HG03469 (cell line): ENCODE measurements at regions not wholly inside any gene's neighbourhood (a gene's known extent, or its start where the extent isn't known, plus 50 kb on each side); places are given as distances from the start of the nearest gene placed in this dataset.

Experiments used
- ATAC-seq: cut with Tn5 transposase; IDR thresholded peaks from one replicate; pipeline ENCODE4 v1.9.1; 2021; ENCODE audit warnings: mild to moderate bottlenecking, moderate library complexity, moderate number of reproducible peaks; ENCODE audit not compliant: unreplicated experiment

GRCh38 chr1:208923946-208924720, 659.4 kb upstream of the CAMK1G start:
- no peak for ATAC-seq

- ATAC-seq, result no peak
Observed at GRCh38 chr1:208924928-208925327, 658.6 kb upstream of the CAMK1G start.

- ATAC-seq, result no peak
Observed at GRCh38 chr1:208928349-208929010, 655.0 kb upstream of the CAMK1G start.

GRCh38 chr1:208929575-208929974, 653.9 kb upstream of the CAMK1G start:
- ATAC-seq, result no peak

GRCh38 chr1:208931936-208932335, 651.6 kb upstream of the CAMK1G start:
- ATAC-seq, result no peak

- ATAC-seq, result no peak
Observed at GRCh38 chr1:208933984-208934525, 649.5 kb upstream of the CAMK1G start.

- no peak for ATAC-seq
Observed at GRCh38 chr1:208934933-208935332, 648.6 kb upstream of the CAMK1G start.

- no peak for ATAC-seq
Observed at GRCh38 chr1:208935517-208936187, 647.9 kb upstream of the CAMK1G start.

- ATAC-seq, result no peak
Observed at GRCh38 chr1:208939537-208940085, 643.9 kb upstream of the CAMK1G start.

- ATAC-seq, result no peak
Observed at GRCh38 chr1:208942394-208943130, 641.0 kb upstream of the CAMK1G start.

GRCh38 chr1:208943291-208943690, 640.2 kb upstream of the CAMK1G start:
- no peak for ATAC-seq

GRCh38 chr1:208944981-208945451, 638.5 kb upstream of the CAMK1G start:
- ATAC-seq, result no peak

- no peak for ATAC-seq
Observed at GRCh38 chr1:208950206-208950605, 633.3 kb upstream of the CAMK1G start.

GRCh38 chr1:208951026-208951525, 632.4 kb upstream of the CAMK1G start:
- ATAC-seq, result no peak

- ATAC-seq, result no peak
Observed at GRCh38 chr1:208951908-208952307, 631.6 kb upstream of the CAMK1G start.

- ATAC-seq, result no peak
Observed at GRCh38 chr1:208962867-208963266, 620.6 kb upstream of the CAMK1G start.

GRCh38 chr1:208965351-208965750, 618.2 kb upstream of the CAMK1G start:
- ATAC-seq, result no peak

GRCh38 chr1:208967334-208967733, 616.2 kb upstream of the CAMK1G start:
- ATAC-seq, result no peak

GRCh38 chr1:208974717-208975116, 608.8 kb upstream of the CAMK1G start:
- ATAC-seq, result no peak

- ATAC-seq, result no peak
Observed at GRCh38 chr1:208975456-208975855, 608.1 kb upstream of the CAMK1G start.
